HG03521 (cell line): ENCODE measurements at regions not wholly inside any gene's neighbourhood (a gene's known extent, or its start where the extent isn't known, plus 50 kb on each side); places are given as distances from the start of the nearest gene placed in this dataset.
"Not testable (repeated sequence)": the region's sequence is repeated elsewhere in the genome, so short reads cannot be mapped to it uniquely, and the experiment has no call there.

ENCODE experiments used
- ATAC-seq: cut with Tn5 transposase; IDR thresholded peaks from one replicate; pipeline ENCODE4 v1.9.1; 2021; ENCODE audit warnings: mild to moderate bottlenecking, moderate library complexity; ENCODE audit not compliant: unreplicated experiment

GRCh38 chr10:76815505-76815904, 822.1 kb downstream of the KCNMA1 start:
- ATAC-seq: not testable (repeated sequence)

GRCh38 chr10:76811430-76811829, 826.2 kb downstream of the KCNMA1 start:
- no peak for ATAC-seq

GRCh38 chr10:76788452-76788811, 849.2 kb downstream of the KCNMA1 start:
- ATAC-seq: no peak

- no peak for ATAC-seq
These were observed 849.7 kb downstream of the KCNMA1 start for GRCh38 chr10:76787746-76788451.

- no peak for ATAC-seq
These were observed 851.0 kb downstream of the KCNMA1 start for GRCh38 chr10:76786504-76787072.

- ATAC-seq: no peak
These were observed 853.5 kb downstream of the KCNMA1 start for GRCh38 chr10:76784076-76784475.

GRCh38 chr10:76779796-76780301, 857.8 kb downstream of the KCNMA1 start:
- no peak for ATAC-seq

GRCh38 chr10:76778914-76779795, 858.5 kb downstream of the KCNMA1 start:
- no peak for ATAC-seq

- no peak for ATAC-seq
These were observed 862.5 kb downstream of the KCNMA1 start for GRCh38 chr10:76774987-76775603.

- ATAC-seq: no peak
These were observed 868.0 kb downstream of the KCNMA1 start for GRCh38 chr10:76769582-76769981.

- no peak for ATAC-seq
These were observed 868.4 kb downstream of the KCNMA1 start for GRCh38 chr10:76769161-76769560.

GRCh38 chr10:76766682-76767081, 870.9 kb downstream of the KCNMA1 start:
- no peak for ATAC-seq

GRCh38 chr10:76764921-76765320, 872.7 kb downstream of the KCNMA1 start:
- ATAC-seq: not testable (repeated sequence)

GRCh38 chr10:76764177-76764576, 873.4 kb downstream of the KCNMA1 start:
- no peak for ATAC-seq

- no peak for ATAC-seq
These were observed 874.2 kb downstream of the KCNMA1 start for GRCh38 chr10:76763376-76763775.

GRCh38 chr10:76759681-76760080, 877.9 kb downstream of the KCNMA1 start:
- ATAC-seq: no peak

GRCh38 chr10:76743169-76743568, 894.4 kb downstream of the KCNMA1 start:
- no peak for ATAC-seq

GRCh38 chr10:76740514-76740913, 897.1 kb downstream of the KCNMA1 start:
- no peak for ATAC-seq

GRCh38 chr10:76738991-76739390, 898.6 kb downstream of the KCNMA1 start:
- ATAC-seq: no peak

GRCh38 chr10:76736815-76737618, 900.6 kb downstream of the KCNMA1 start:
- ATAC-seq: no peak
